B cell (primary cell): ENCODE measurements at regions not wholly inside any gene's neighbourhood (a gene's known extent, or its start where the extent isn't known, plus 50 kb on each side); places are given as distances from the start of the nearest gene placed in this dataset.

Experiments used
- EZH2 ChIP-seq: IDR thresholded peaks from 2 replicates; pipeline ENCODE4 v1.6.1; 2012; ENCODE audit warnings: borderline replicate concordance, low read depth, mild to moderate bottlenecking, moderate library complexity, low read length; ENCODE audit not compliant: insufficient read depth, poor library complexity, severe bottlenecking
- TF ChIP-seq, protein P1 (sequence below): fragments of 200-600 bp; IDR thresholded peaks from one replicate; pipeline ENCODE4 v1.8.0; 2022; ENCODE audit warnings: antibody characterized with exemption, mild to moderate bottlenecking

DNA sequence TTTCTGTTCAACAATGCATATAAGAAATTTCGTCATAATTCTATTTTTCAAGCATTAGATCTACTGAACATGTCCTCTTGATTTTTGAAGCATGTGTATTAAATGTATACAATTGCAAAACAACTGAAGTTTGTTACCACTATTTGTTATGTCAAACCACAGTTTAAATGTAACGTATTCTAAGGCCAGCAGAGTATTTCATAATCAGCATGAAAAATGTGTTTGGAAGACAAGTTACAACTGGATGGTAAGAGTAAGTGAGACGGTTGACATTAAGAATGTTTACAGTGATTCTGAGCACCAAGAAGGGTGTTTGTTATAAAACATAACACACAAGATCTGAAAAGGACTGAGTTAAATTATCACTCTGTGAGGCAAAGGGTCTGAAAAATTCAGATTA is 738.4 kb downstream of the PLOD2 start:
- TF ChIP-seq, protein P1, sequence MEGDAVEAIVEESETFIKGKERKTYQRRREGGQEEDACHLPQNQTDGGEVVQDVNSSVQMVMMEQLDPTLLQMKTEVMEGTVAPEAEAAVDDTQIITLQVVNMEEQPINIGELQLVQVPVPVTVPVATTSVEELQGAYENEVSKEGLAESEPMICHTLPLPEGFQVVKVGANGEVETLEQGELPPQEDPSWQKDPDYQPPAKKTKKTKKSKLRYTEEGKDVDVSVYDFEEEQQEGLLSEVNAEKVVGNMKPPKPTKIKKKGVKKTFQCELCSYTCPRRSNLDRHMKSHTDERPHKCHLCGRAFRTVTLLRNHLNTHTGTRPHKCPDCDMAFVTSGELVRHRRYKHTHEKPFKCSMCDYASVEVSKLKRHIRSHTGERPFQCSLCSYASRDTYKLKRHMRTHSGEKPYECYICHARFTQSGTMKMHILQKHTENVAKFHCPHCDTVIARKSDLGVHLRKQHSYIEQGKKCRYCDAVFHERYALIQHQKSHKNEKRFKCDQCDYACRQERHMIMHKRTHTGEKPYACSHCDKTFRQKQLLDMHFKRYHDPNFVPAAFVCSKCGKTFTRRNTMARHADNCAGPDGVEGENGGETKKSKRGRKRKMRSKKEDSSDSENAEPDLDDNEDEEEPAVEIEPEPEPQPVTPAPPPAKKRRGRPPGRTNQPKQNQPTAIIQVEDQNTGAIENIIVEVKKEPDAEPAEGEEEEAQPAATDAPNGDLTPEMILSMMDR = no peak
- no peak for TF ChIP-seq EZH2
